GM19043 (cell line): ENCODE measurements at regions not wholly inside any gene's neighbourhood (a gene's known extent, or its start where the extent isn't known, plus 50 kb on each side); places are given as distances from the start of the nearest gene placed in this dataset.

ENCODE experiments used
- ATAC-seq: cut with Tn5 transposase; IDR thresholded peaks from one replicate; pipeline ENCODE4 v1.9.1; 2021; ENCODE audit warnings: low read depth; ENCODE audit not compliant: unreplicated experiment

- ATAC-seq: no peak
Observed at GRCh38 chr1:228823200-228823599, 87.9 kb downstream of the RHOU start.

- no peak for ATAC-seq
Observed at GRCh38 chr1:228824366-228824765, 89.1 kb downstream of the RHOU start.

GRCh38 chr1:228825041-228825440, 89.8 kb downstream of the RHOU start:
- no peak for ATAC-seq

- peak; percentile 83 for ATAC-seq
Observed at GRCh38 chr1:228825840-228826484, 90.7 kb downstream of the RHOU start.

- no peak for ATAC-seq
Observed at GRCh38 chr1:228827019-228827418, 91.7 kb downstream of the RHOU start.

- ATAC-seq: no peak
Observed at GRCh38 chr1:228828151-228828550, 92.9 kb downstream of the RHOU start.

GRCh38 chr1:228830185-228830953, 95.1 kb downstream of the RHOU start:
- no peak for ATAC-seq

- peak; percentile 91 for ATAC-seq
Observed at GRCh38 chr1:228830954-228831481, 95.7 kb downstream of the RHOU start.

- no peak for ATAC-seq
Observed at GRCh38 chr1:228833911-228834688, 98.8 kb downstream of the RHOU start.

GRCh38 chr1:228835456-228835855, 100.2 kb downstream of the RHOU start:
- ATAC-seq: no peak

GRCh38 chr1:228835911-228836310, 100.6 kb downstream of the RHOU start:
- no peak for ATAC-seq

GRCh38 chr1:228836427-228836826, 101.1 kb downstream of the RHOU start:
- no peak for ATAC-seq

- ATAC-seq: no peak
Observed at GRCh38 chr1:228837032-228837431, 101.8 kb downstream of the RHOU start.

GRCh38 chr1:228837817-228838716, 102.8 kb downstream of the RHOU start:
- ATAC-seq: no peak

- no peak for ATAC-seq
Observed at GRCh38 chr1:228838717-228839500, 103.6 kb downstream of the RHOU start.

GRCh38 chr1:228839656-228840055, 104.4 kb downstream of the RHOU start:
- no peak for ATAC-seq

- no peak for ATAC-seq
Observed at GRCh38 chr1:228841632-228842031, 106.4 kb downstream of the RHOU start.

- ATAC-seq: no peak
Observed at GRCh38 chr1:228842094-228842775, 107.0 kb downstream of the RHOU start.

GRCh38 chr1:228845101-228845500, 109.8 kb downstream of the RHOU start:
- no peak for ATAC-seq
